AG10803 (cell line): ENCODE measurements at regions not wholly inside any gene's neighbourhood (a gene's known extent, or its start where the extent isn't known, plus 50 kb on each side); places are given as distances from the start of the nearest gene placed in this dataset.

Source experiments
- DNase-seq: peaks from one replicate; pipeline ENCODE4 v3.0.0; 2010; ENCODE audit warnings: low read depth
- H3K4me3 ChIP-seq: 2 replicates; pipeline ENCODE4 v1.5.1; 2011; ENCODE audit warnings: mild to moderate bottlenecking, low read length, control low read depth
- CTCF ChIP-seq: conservative IDR thresholded peaks from 2 replicates; pipeline ENCODE4 v1.5.1; 2011; ENCODE audit warnings: mild to moderate bottlenecking, low read length, control low read depth, inconsistent platforms

GRCh38 chr9:109723781-109724180, 56.2 kb upstream of the PALM2AKAP2 start:
- DNase-seq: no peak
- TF ChIP-seq CTCF: no peak
- no peak overlapping the region for H3K4me3 ChIP-seq

- no peak for DNase-seq
- TF ChIP-seq CTCF: no peak
- H3K4me3 ChIP-seq: no peak overlapping the region
Observed at GRCh38 chr9:109725460-109725859, 54.5 kb upstream of the PALM2AKAP2 start.

- no peak for TF ChIP-seq CTCF
- no peak overlapping the region for H3K4me3 ChIP-seq
- DNase-seq: no peak
Observed at GRCh38 chr9:109726119-109726518, 53.9 kb upstream of the PALM2AKAP2 start.

GRCh38 chr9:109728686-109729300, 51.2 kb upstream of the PALM2AKAP2 start:
- no peak for TF ChIP-seq CTCF
- H3K4me3 ChIP-seq: no peak overlapping the region
- DNase-seq: peak; percentile 63

GRCh38 chr9:109729513-109729912, 50.5 kb upstream of the PALM2AKAP2 start:
- no peak for TF ChIP-seq CTCF
- no peak overlapping the region for H3K4me3 ChIP-seq
- DNase-seq: no peak
